ENCODE measurements at regions not wholly inside any gene's neighbourhood (a gene's known extent, or its start where the extent isn't known, plus 50 kb on each side); places are given as distances from the start of the nearest gene placed in this dataset.

- no peak for TF ChIP-seq SUZ12 (IDR thresholded peaks at IDR 0.05; ENCODE audit: extremely low read depth, insufficient read depth, insufficient read length)
- TF ChIP-seq YY1 (IDR thresholded peaks at IDR 0.05; ENCODE audit: insufficient read depth, insufficient read length) = no peak
- no peak for TF ChIP-seq ZNF274 (IDR thresholded peaks at IDR 0.05; ENCODE audit: low read depth, low read length)
Measured at GRCh38 chr9:73089304-73089985, 62.2 kb upstream of the ANXA1 start.

All from NT2/D1 (cell line).